Uterus (tissue), 3 donors: ENCODE measurements at regions not wholly inside any gene's neighbourhood (a gene's known extent, or its start where the extent isn't known, plus 50 kb on each side); places are given as distances from the start of the nearest gene placed in this dataset.

Experiments used
- DNase-seq, 2 donors: peaks; one replicate each; pipeline ENCODE4 v3.0.0-alpha.2; 2019 to 2020
- H3K27ac ChIP-seq, 2 donors: fragments of 200-600 bp; sonication (generic); 1 replicate in 1 of 2; 2 replicates in 1 of 2; pipeline ENCODE4 v1.5.1; 2016 to 2018
- H3K27me3 ChIP-seq, 2 donors: fragments of 200-600 bp; sonication (generic); one replicate each; pipeline ENCODE4 v1.5.1; 2018 to 2019; ENCODE audit warnings: control low read depth in 1 of 2
- H3K36me3 ChIP-seq, 2 donors: fragments of 200-600 bp; sonication (generic); one replicate each; pipeline ENCODE4 v1.5.1; 2019; ENCODE audit warnings: control low read depth in 1 of 2
- H3K4me1 ChIP-seq, 2 donors: fragments of 200-600 bp; sonication (generic); one replicate each; pipeline ENCODE4 v1.5.1; 2018 to 2019; ENCODE audit warnings: control low read depth in 1 of 2
- H3K4me3 ChIP-seq, 2 donors: fragments of 200-600 bp; sonication (generic); 1 replicate in 1 of 2; 2 replicates in 1 of 2; pipeline ENCODE4 v1.5.1; 2018 to 2019; ENCODE audit warnings: mild to moderate bottlenecking in 1 of 2
- H3K9me3 ChIP-seq, 2 donors: fragments of 200-600 bp; sonication (generic); one replicate each; pipeline ENCODE4 v1.5.1; 2019; ENCODE audit warnings: control low read depth in 1 of 2
- CTCF ChIP-seq, 4 experiments: fragments of 200-600 bp in 2 of 4; fragments of 450-650 bp in 2 of 4; sonication (generic) in 2 of 4; IDR thresholded peaks; one replicate each; pipeline ENCODE4 v1.5.1; 2016 to 2019; ENCODE audit warnings: antibody characterized with exemption in 4 of 4, mild to moderate bottlenecking in 2 of 4, moderate library complexity in 1 of 4
- POLR2A ChIP-seq, 2 donors: fragments of 450-650 bp; IDR thresholded peaks; one replicate each; pipeline ENCODE4 v1.6.1; 2016; ENCODE audit warnings: antibody characterized with exemption in 2 of 2, mild to moderate bottlenecking in 1 of 2, moderate library complexity in 1 of 2
- intact Hi-C: fragments of 100-400 bp; cut with DNase I; formaldehyde crosslinking; loops from one replicate; pipeline ENCODE4 v1.15.1; 2023; ENCODE audit warnings: low total_unique reads
- donor health status: DM: yes; HTN: yes; CAD: no.

GRCh38 chr12:32053881-32054624 is 52.6 kb upstream of the BICD1 start:
- Histone ChIP-seq H3K4me3 (no peak overlapping the region), H3K27me3 (no peaks in the 10 kb centered on the region), H3K27ac (no peak overlapping the region), H3K36me3 (no peaks in the 10 kb centered on the region), H3K9me3 (no peaks in the 10 kb centered on the region), H3K4me1 (no peaks in the 10 kb centered on the region)
- intact Hi-C loops = loop anchor here (10.0 kb wide), 1 partner anchor 251 kb away; no protein-coding TSS in a partner anchor
- DNase-seq = no peak
- TF ChIP-seq POLR2A (IDR thresholded peaks at IDR 0.05) (no peak), CTCF (IDR thresholded peaks at IDR 0.05) (no peak)
